WTC11 (cell line): ENCODE measurements at regions not wholly inside any gene's neighbourhood (a gene's known extent, or its start where the extent isn't known, plus 50 kb on each side); places are given as distances from the start of the nearest gene placed in this dataset.

Source experiments
- CREM ChIP-seq: sonication (generic); formaldehyde crosslinking; IDR thresholded peaks from 2 replicates; pipeline ENCODE4 v1.8.1; 2022; ENCODE audit warnings: mild to moderate bottlenecking, missing genetic modification reagents, moderate library complexity
- CTCF ChIP-seq: fragments of 200-600 bp; IDR thresholded peaks from 2 replicates; pipeline ENCODE4 v1.8.0; 2022; ENCODE audit warnings: antibody characterized with exemption
- MAX ChIP-seq: sonication (generic); formaldehyde crosslinking; IDR thresholded peaks from 2 replicates; pipeline ENCODE4 v1.8.0; 2022; ENCODE audit warnings: mild to moderate bottlenecking, missing genetic modification reagents
- NFYB ChIP-seq: sonication (generic); formaldehyde crosslinking; conservative IDR thresholded peaks from 2 replicates; pipeline ENCODE4 v1.8.0; 2022; ENCODE audit warnings: low read depth, missing genetic modification reagents
- NR3C1 ChIP-seq: sonication (generic); formaldehyde crosslinking; conservative IDR thresholded peaks from 2 replicates; pipeline ENCODE4 v1.8.1; 2023; ENCODE audit warnings: low read depth, mild to moderate bottlenecking, missing genetic modification reagents
- SP1 ChIP-seq: sonication (generic); formaldehyde crosslinking; conservative IDR thresholded peaks from 2 replicates; pipeline ENCODE4 v1.8.1; 2022; ENCODE audit warnings: missing genetic modification reagents
- TEAD4 ChIP-seq: sonication (generic); formaldehyde crosslinking; IDR thresholded peaks from 2 replicates; pipeline ENCODE4 v1.8.0; 2022; ENCODE audit warnings: mild to moderate bottlenecking, missing genetic modification reagents
- ZNF232 ChIP-seq: sonication (generic); formaldehyde crosslinking; IDR thresholded peaks from 2 replicates; pipeline ENCODE4 v1.8.0; 2022; ENCODE audit warnings: mild to moderate bottlenecking, missing genetic modification reagents
- ZNF263 ChIP-seq: sonication (generic); formaldehyde crosslinking; IDR thresholded peaks from 2 replicates; pipeline ENCODE4 v1.8.1; 2022; ENCODE audit warnings: low read depth, mild to moderate bottlenecking, moderate library complexity, missing genetic modification reagents

GRCh38 chr10:60573336-60573735 is 183.7 kb upstream of the ANK3 start:
- TF ChIP-seq TEAD4 (CRISPR knock-in tag) (no peak), MAX (CRISPR knock-in tag) (no peak), ZNF263 (CRISPR knock-in tag) (no peak), NFYB (no peak), CTCF (no peak), ZNF232 (CRISPR knock-in tag) (no peak), SP1 (CRISPR knock-in tag) (no peak), NR3C1 (no peak), CREM (CRISPR knock-in tag) (no peak)
